GM19025 (cell line): ENCODE measurements at regions not wholly inside any gene's neighbourhood (a gene's known extent, or its start where the extent isn't known, plus 50 kb on each side); places are given as distances from the start of the nearest gene placed in this dataset.

Experiments used
- ATAC-seq: cut with Tn5 transposase; IDR thresholded peaks from one replicate; pipeline ENCODE4 v1.9.1; 2021; ENCODE audit warnings: mild to moderate bottlenecking, low read depth, moderate library complexity; ENCODE audit not compliant: unreplicated experiment

GRCh38 chr5:126062398-126063221 is 360.6 kb upstream of the GRAMD2B start:
- ATAC-seq = no peak

DNA sequence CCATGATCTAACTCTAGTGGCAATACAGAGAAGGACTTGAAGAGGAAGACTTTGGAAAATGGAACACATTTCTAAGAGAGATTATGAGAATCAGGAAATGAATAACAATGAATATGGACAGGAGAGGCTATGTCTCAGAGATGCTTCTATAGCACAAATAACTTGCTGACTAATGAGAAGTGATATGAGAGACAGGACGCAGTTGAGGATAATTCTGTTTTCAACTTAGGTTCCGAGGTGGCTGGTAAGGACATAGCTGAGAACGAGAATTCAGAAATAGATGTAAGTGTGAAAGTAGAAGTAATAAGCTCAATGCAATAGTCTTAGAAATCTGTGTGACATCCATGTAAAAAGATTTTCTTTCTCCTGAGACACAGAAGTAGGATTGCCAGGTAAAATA is 358.1 kb upstream of the GRAMD2B start:
- no peak for ATAC-seq

DNA sequence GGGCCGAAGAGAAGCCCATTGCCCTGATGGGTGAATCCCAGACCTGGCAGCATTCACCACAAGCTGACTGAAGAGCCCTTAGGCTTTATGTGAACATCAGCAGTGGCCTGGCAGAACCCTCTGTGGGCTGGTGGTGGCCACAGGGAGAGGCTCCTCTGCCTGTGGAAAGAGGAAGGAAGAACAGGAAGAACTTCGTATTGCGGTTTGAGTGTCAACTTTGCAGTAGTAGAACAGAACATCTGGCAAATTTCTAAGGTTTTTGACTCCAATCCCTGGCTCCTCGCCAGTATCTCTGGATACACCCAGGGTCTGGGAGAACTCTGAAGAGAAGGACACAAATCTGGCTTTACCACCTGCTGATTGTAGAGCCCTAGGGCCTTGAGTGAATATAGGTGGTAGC is 356.4 kb upstream of the GRAMD2B start:
- no peak for ATAC-seq

DNA sequence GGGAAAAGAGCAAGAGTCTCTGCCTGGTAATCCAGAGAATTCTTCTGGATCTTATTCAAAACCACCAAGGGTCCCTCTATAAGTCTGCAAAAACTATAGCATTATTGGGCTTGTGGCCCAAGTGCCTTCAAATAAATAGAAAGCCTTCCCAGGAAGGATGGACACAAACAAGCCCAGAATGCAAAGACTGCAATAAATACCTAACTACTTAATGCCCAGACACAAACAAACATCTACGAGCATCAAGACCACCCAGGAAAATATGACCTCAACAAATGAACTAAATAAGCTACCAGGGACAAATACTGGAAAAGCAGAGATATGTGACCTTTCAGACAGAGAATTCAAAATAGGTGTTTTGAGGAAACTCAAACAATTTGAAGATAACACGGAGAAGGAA is 355.8 kb upstream of the GRAMD2B start:
- no peak for ATAC-seq

DNA sequence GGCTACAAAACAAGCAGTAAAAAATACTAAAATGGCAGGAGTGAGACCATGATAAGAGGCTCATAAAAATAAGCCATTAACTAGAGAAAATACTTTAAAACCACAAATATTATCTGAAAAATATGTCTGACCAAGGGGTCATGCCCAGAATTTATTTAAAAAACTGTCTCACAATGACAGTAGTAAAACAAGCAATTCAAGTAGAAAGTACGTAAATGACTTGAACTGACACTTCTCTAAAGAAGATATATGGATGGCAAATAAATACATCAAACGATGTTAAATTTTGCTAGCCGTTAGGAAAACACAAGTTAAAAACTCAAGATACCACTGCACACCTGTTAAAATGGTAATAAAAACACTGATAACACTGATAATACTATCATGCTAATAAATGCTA is 353.9 kb upstream of the GRAMD2B start:
- no peak for ATAC-seq

DNA sequence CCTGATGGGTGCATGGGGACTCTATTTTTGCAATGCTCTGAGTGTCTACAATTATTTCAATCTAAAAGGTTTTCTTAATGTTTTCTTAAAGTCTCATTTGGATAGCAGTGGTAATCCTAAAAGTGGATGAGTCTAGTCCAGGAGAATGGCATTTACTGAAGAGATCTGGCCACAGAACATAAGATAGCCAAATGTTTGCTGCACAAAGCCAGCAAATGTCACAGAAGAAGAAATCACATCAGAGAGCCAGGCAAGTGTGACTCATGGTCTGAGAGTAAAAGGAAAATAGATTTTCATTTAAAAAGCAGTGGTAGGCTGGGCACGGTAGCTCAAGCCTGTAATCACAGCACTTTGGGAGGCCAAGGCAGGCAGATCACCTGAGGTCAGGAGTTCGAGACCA is 352.7 kb upstream of the GRAMD2B start:
- ATAC-seq = no peak

DNA sequence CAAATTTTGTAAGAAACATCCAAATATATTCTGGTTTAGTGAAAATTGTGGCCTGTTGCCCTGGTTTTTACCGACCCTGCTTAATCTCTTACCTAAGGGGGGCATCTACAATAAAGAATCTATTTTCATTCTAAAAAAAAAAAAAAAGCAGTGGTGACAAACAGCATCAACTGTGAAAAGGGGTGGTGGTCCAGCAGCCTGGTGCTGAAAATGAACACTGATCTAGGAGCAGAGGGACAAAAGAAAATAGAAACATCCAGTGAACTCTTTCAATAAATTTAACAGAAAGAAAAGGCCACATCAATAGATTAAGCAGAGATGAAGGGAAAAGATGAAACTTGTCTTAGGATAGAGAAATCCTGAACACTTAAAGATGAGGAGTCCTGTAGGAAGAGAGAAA is 348.7 kb upstream of the GRAMD2B start:
- no peak for ATAC-seq

GRCh38 chr5:126079266-126079665 is 343.9 kb upstream of the GRAMD2B start:
- ATAC-seq = no peak

- ATAC-seq = no peak
Measured at GRCh38 chr5:126081209-126081608, 342.0 kb upstream of the GRAMD2B start.

DNA sequence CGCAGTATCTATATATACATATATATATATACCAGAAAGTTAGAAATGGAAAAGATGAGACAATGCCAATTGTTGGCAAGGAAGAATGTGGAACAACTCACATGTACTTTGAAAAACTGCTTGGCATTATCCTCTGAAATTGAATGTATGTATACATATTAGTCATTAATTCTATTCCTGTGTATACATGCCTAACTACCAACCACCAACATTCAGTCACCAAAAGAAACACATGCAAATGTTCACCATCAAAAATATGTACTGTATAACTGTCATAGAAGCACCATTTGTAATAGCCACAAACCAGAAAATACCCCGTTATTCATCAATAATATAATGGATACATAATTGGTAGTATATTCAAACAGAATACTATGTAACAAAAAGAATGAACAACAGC is 330.2 kb upstream of the GRAMD2B start:
- no peak for ATAC-seq

GRCh38 chr5:126093718-126094117 is 329.5 kb upstream of the GRAMD2B start:
- no peak for ATAC-seq

GRCh38 chr5:126094991-126095390 is 328.2 kb upstream of the GRAMD2B start:
- ATAC-seq = no peak

DNA sequence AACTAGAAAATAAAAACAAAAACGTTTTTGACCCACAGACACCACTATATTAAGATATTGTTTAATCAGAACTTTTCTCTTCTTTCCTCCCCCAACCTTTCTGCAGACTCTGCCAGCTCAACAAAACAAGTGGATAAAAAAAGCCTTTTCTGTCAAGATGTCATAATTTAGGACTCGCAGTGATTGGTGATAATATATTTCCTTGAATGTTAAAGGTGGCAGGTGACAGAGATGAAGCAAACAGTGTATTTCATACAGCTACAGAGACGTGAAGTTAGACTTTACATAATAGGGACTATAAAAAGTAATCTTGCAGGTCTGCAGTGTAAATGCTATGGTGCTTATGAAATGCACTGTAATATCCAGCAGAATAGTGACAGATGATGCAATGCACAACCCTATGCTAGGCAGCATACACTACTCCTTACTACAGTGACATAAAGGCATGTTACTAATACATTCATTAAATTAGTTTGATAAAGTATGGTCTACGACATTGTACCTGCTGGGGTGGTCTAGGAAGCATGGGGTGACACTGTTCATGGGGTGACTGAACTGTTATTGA is 326.7 kb upstream of the GRAMD2B start:
- no peak for ATAC-seq

DNA sequence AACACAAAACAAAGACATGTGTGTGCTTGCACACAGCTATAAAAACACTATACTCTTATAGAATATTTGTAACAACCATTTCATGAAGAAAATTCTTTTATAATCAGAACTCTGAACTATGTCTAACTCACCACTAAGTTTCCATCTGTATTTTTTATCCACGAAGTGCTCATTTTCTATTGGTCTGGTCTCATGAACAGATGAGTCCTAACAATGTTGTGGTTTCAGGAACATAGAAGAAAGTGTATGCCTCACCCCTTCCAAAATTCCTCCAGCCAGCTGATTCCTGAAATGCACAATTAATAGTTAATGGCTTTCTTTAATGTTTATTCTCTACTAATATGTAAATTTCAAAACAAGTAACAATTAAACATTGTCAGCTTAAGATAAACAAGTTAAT is 325.3 kb upstream of the GRAMD2B start:
- no peak for ATAC-seq

- no peak for ATAC-seq
Measured at GRCh38 chr5:126098330-126099017, 324.7 kb upstream of the GRAMD2B start.

DNA sequence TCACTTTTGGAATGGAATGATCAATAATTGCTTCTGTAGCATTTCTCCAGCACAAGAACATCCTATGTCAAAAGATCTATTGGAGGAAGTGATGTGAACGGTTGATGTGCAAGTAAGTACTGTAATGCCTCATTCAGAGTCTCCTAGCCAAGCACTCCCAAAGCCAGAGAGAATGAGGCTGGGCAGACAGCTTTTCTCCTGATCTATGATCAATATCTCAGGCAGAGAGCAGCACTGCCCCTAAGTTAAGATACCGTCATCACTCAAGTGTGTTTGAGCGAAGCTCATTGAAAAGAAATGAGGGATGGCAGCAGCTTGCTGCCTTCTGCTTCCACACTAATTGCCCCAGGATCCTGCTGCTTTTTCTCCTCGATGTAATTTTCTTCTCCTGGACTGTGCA is 324.1 kb upstream of the GRAMD2B start:
- ATAC-seq = no peak

DNA sequence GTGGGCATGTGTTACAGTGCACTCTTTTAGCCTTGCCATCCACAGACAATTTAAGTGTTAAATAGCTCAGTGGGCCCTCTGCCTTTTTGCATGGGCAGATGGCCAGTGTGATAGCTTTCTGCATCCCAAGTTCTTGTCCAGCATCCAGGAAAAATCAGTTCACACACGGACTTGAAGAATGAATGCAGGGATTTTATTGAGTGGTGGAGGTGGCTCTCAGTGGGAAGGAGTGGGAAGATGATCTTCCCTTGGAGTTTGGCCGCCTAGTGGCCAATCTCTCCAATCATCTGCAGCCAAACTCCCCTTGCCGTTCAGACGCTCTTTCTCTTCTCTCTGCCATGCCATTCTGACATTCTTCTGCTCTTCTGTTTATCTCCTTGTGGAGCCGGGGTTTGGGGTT is 322.4 kb upstream of the GRAMD2B start:
- ATAC-seq = no peak

GRCh38 chr5:126101901-126102300 is 321.3 kb upstream of the GRAMD2B start:
- ATAC-seq = no peak

- no peak for ATAC-seq
Measured at GRCh38 chr5:126103050-126103449, 320.2 kb upstream of the GRAMD2B start.

GRCh38 chr5:126103868-126104267 is 319.3 kb upstream of the GRAMD2B start:
- no peak for ATAC-seq

DNA sequence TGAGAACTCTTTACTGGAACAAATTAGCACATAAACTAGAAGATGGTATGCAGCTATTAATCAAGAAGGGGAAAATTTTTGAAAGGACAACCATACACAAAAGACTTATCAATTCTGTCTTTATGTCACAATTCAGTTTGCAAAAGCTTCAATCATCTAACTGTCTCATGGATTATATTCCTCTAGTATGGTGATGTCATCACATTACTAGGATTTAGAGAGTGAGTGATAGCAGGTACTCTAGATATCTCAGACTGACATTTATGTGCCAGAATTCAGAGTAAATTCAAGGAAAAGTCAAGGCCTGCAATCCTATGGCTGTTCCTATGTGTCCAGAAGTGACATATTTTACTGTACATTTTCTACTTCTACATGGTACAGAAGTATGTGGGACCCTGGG is 318.9 kb upstream of the GRAMD2B start:
- no peak for ATAC-seq

GRCh38 chr5:126104951-126105350 is 318.3 kb upstream of the GRAMD2B start:
- no peak for ATAC-seq
